ENCODE measurements at regions not wholly inside any gene's neighbourhood (a gene's known extent, or its start where the extent isn't known, plus 50 kb on each side); places are given as distances from the start of the nearest gene placed in this dataset.

- no peak for TF ChIP-seq POLR2AphosphoS5 (IDR thresholded peaks at IDR 0.05; ENCODE audit: low read depth, low read length)
- no peak for TF ChIP-seq POLR2A (IDR thresholded peaks at IDR 0.05; ENCODE audit: low read depth, low read length)
- TF ChIP-seq POU2F2 (IDR thresholded peaks at IDR 0.05; ENCODE audit: low read depth, low read length), result no peak
- no peak for TF ChIP-seq SPI1 (IDR thresholded peaks at IDR 0.05; ENCODE audit: low read depth, low read length)
- TF ChIP-seq TAF1 (IDR thresholded peaks at IDR 0.05; ENCODE audit: low read depth, low read length), result no peak
Measured at GRCh38 chr5:58135571-58136335, 324.1 kb downstream of the PLK2 start.
